ENCODE measurements at regions not wholly inside any gene's neighbourhood (a gene's known extent, or its start where the extent isn't known, plus 50 kb on each side); places are given as distances from the start of the nearest gene placed in this dataset.
"Not testable (repeated sequence)": the region's sequence is repeated elsewhere in the genome, so short reads cannot be mapped to it uniquely, and the experiment has no call there.

- not testable (repeated sequence) for DNase-seq (ENCODE audit: low spot score)
These were observed 139.3 kb downstream of the USP22 start for GRCh38 chr17:20903549-20903948.

GRCh38 chr17:20908313-20909267 is 134.2 kb downstream of the USP22 start:
- peak; percentile 74 for DNase-seq (ENCODE audit: low spot score)

- DNase-seq (ENCODE audit: low spot score), result no peak
These were observed 128.2 kb downstream of the USP22 start for GRCh38 chr17:20914658-20915057.

- DNase-seq (ENCODE audit: low spot score), result no peak
These were observed 126.4 kb downstream of the USP22 start for GRCh38 chr17:20916383-20916782.

GRCh38 chr17:20917610-20918306 is 125.1 kb downstream of the USP22 start:
- not testable (repeated sequence) for DNase-seq (ENCODE audit: low spot score)

- DNase-seq (ENCODE audit: low spot score), result no peak
These were observed 122.6 kb downstream of the USP22 start for GRCh38 chr17:20920095-20920814.

GRCh38 chr17:20920815-20921199 is 122.0 kb downstream of the USP22 start:
- DNase-seq (ENCODE audit: low spot score), result no peak

GRCh38 chr17:20922128-20922670 is 120.6 kb downstream of the USP22 start:
- no peak for DNase-seq (ENCODE audit: low spot score)

GRCh38 chr17:20924306-20924705 is 118.5 kb downstream of the USP22 start:
- DNase-seq (ENCODE audit: low spot score), result no peak

- no peak for DNase-seq (ENCODE audit: low spot score)
These were observed 117.7 kb downstream of the USP22 start for GRCh38 chr17:20925091-20925490.

- DNase-seq (ENCODE audit: low spot score), result no peak
These were observed 116.9 kb downstream of the USP22 start for GRCh38 chr17:20925954-20926353.

GRCh38 chr17:20926532-20926931 is 116.3 kb downstream of the USP22 start:
- DNase-seq (ENCODE audit: low spot score), result no peak

GRCh38 chr17:20927308-20927977 is 115.4 kb downstream of the USP22 start:
- DNase-seq (ENCODE audit: low spot score), result no peak

GRCh38 chr17:20929334-20929733 is 113.5 kb downstream of the USP22 start:
- no peak for DNase-seq (ENCODE audit: low spot score)

- no peak for DNase-seq (ENCODE audit: low spot score)
These were observed 112.6 kb downstream of the USP22 start for GRCh38 chr17:20930081-20930760.

- not testable (repeated sequence) for DNase-seq (ENCODE audit: low spot score)
These were observed 109.8 kb downstream of the USP22 start for GRCh38 chr17:20933040-20933439.

GRCh38 chr17:20934288-20934687 is 108.5 kb downstream of the USP22 start:
- DNase-seq (ENCODE audit: low spot score), result no peak

GRCh38 chr17:20935740-20936139 is 107.1 kb downstream of the USP22 start:
- no peak for DNase-seq (ENCODE audit: low spot score)

GRCh38 chr17:20938244-20938643 is 104.6 kb downstream of the USP22 start:
- no peak for DNase-seq (ENCODE audit: low spot score)

- DNase-seq (ENCODE audit: low spot score), result no peak
These were observed 103.7 kb downstream of the USP22 start for GRCh38 chr17:20938988-20939615.

GRCh38 chr17:20941872-20942271 is 100.9 kb downstream of the USP22 start:
- DNase-seq (ENCODE audit: low spot score), result no peak
